Peyer's patch (tissue), 4 donors: ENCODE measurements at regions not wholly inside any gene's neighbourhood (a gene's known extent, or its start where the extent isn't known, plus 50 kb on each side); places are given as distances from the start of the nearest gene placed in this dataset.

Source experiments
- CTCF ChIP-seq, 6 experiments: fragments of 450-650 bp in 4 of 6; fragments of 200-600 bp in 2 of 6; sonication (generic) in 1 of 6; IDR thresholded peaks; one replicate each; pipeline ENCODE4 v1.5.1; 2017 to 2019; ENCODE audit warnings: antibody characterized with exemption in 6 of 6, mild to moderate bottlenecking in 3 of 6, moderate library complexity in 1 of 6
- POLR2A ChIP-seq, 2 donors: fragments of 450-650 bp; IDR thresholded peaks; one replicate each; pipeline ENCODE4 v1.5.1; 2017; ENCODE audit warnings: antibody characterized with exemption in 2 of 2, mild to moderate bottlenecking in 2 of 2, moderate library complexity in 2 of 2

GRCh38 chr4:81771721-81772120 lies 300.0 kb upstream of the RASGEF1B start:
- TF ChIP-seq POLR2A (IDR thresholded peaks at IDR 0.05) (no peak), CTCF (IDR thresholded peaks at IDR 0.05) (no peak)
